SH-SY5Y (cell line): ENCODE measurements at regions not wholly inside any gene's neighbourhood (a gene's known extent, or its start where the extent isn't known, plus 50 kb on each side); places are given as distances from the start of the nearest gene placed in this dataset.

Experiments used
- GATA2 ChIP-seq: IDR thresholded peaks from 2 replicates; pipeline ENCODE4 v1.6.1; 2011; ENCODE audit warnings: mild to moderate bottlenecking, low read depth, low read length
- GATA3 ChIP-seq: IDR thresholded peaks from 2 replicates; pipeline ENCODE4 v1.6.1; 2011; ENCODE audit warnings: low read depth, mild to moderate bottlenecking, low read length, moderate library complexity

- TF ChIP-seq GATA3 (no peak), GATA2 (no peak)
Observed at GRCh38 chr7:12769444-12769843, 82.0 kb downstream of the ARL4A start.

GRCh38 chr7:12770227-12770975 is 83.0 kb downstream of the ARL4A start:
- no peak for TF ChIP-seq GATA2
- no peak for TF ChIP-seq GATA3

- TF ChIP-seq GATA3, result no peak
- TF ChIP-seq GATA2, result no peak
Observed at GRCh38 chr7:12771378-12771877, 84.0 kb downstream of the ARL4A start.

DNA sequence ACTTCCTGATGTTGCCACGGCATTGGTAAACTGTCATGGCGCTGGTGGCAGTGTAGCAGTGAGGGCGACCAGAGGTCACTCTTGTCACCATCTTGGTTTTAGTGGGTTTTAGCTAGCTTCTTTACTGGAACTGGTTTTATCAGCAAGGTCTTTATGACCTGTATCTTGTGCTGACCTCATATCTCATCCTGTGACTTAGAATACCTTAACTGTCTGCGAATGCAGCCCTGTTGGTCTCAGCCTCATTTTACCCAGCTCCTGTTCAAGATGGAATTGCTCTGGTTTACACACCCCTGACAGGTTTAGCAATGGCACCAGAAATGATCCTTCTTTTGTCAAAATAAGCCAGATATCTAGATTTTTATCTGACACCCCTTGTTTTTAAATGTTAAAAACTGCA is 85.3 kb downstream of the ARL4A start:
- TF ChIP-seq GATA3, result no peak
- no peak for TF ChIP-seq GATA2

- TF ChIP-seq GATA2 (no peak), GATA3 (no peak)
Observed at GRCh38 chr7:12777257-12777656, 89.8 kb downstream of the ARL4A start.

GRCh38 chr7:12779947-12780346 is 92.5 kb downstream of the ARL4A start:
- TF ChIP-seq GATA2 (no peak), GATA3 (no peak)

- no peak for TF ChIP-seq GATA3
- no peak for TF ChIP-seq GATA2
Observed at GRCh38 chr7:12783421-12784095, 96.1 kb downstream of the ARL4A start.

DNA sequence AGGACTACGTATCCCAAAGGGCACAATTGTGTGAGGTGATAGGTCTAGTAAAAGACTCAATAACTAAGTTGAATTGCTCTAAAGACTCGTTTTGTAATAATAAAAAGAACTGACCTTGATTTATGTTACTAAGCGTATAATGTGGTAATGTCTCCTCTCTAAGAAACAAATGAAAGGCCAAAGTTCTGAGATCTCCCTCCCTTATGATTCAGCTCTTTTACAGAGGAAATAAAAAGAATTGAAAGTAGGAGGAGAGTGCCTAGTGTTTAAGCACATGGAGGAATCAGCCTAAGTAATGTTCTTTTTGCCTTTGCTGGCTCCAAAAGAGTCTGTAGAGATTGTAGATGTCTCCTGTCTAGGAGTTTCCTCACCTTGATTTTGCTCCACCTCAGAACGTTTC is 98.0 kb downstream of the ARL4A start:
- TF ChIP-seq GATA2 (no peak), GATA3 (no peak)

- TF ChIP-seq GATA3, result no peak
- TF ChIP-seq GATA2, result no peak
Observed at GRCh38 chr7:12786494-12786893, 99.1 kb downstream of the ARL4A start.

- no peak for TF ChIP-seq GATA3
- no peak for TF ChIP-seq GATA2
Observed at GRCh38 chr7:12788171-12788570, 100.7 kb downstream of the ARL4A start.

DNA sequence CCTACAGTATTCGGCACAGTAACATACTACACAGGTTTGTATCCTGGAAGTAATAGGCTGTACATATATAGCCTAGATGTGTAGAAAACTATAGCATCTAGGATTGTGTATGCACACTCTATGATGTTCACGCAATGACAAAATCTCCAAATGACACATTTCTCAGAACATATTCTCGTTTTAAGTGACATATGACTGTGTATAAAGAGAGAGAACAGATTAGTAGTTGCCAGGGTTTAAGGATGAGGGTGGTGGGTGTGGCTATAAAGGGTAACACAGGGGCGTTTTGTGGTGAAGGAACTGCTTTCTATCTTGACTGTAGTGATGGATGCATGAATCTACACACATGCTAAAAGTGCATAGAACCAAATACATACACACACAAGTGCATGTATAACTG is 101.2 kb downstream of the ARL4A start:
- TF ChIP-seq GATA3, result no peak
- TF ChIP-seq GATA2, result no peak

GRCh38 chr7:12794722-12795302 is 107.4 kb downstream of the ARL4A start:
- no peak for TF ChIP-seq GATA2
- TF ChIP-seq GATA3, result no peak

GRCh38 chr7:12796397-12797127 is 109.1 kb downstream of the ARL4A start:
- TF ChIP-seq GATA3, result no peak
- TF ChIP-seq GATA2, result no peak

- TF ChIP-seq GATA2, result no peak
- TF ChIP-seq GATA3, result no peak
Observed at GRCh38 chr7:12800486-12800885, 113.1 kb downstream of the ARL4A start.
